HG03457 (cell line): ENCODE measurements at regions not wholly inside any gene's neighbourhood (a gene's known extent, or its start where the extent isn't known, plus 50 kb on each side); places are given as distances from the start of the nearest gene placed in this dataset.
"Not testable (repeated sequence)": the region's sequence is repeated elsewhere in the genome, so short reads cannot be mapped to it uniquely, and the experiment has no call there.

ENCODE experiments used
- ATAC-seq: cut with Tn5 transposase; IDR thresholded peaks from one replicate; pipeline ENCODE4 v1.9.1; 2021; ENCODE audit warnings: moderate number of reproducible peaks; ENCODE audit not compliant: unreplicated experiment

DNA sequence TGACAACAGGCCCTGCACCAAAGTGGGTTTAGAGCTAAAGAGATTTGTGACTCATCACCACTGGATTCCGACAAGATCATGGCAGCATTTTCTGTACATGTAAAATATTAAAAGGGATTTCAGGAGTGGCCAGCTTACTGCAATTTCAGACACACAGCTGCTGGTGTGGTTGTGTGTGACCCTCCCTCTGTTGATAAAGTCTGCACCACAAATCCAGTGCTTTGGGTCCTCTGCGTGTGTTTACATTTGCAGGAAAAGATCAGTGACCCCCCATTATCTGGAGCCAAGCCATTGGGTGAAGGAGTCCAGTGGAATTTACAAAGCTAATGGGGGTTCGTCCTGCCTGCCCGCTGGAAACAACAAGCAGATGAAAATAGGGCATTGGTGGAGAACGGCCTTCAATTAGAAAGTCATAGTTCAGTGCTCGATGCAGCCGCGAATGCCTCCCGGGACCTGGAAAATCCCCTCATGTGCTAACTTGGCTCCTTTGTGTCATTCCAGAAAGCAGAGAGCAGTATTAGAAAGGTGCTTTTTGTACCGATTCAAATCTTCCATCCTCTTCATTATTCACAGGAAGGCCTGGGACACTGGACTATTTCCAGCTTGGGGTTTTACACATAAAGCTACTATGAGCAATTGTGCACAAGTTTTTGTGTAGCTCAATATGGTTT is 188.5 kb upstream of the TMEM132C start:
- no peak for ATAC-seq

GRCh38 chr12:128079446-128079845 is 187.5 kb upstream of the TMEM132C start:
- no peak for ATAC-seq

DNA sequence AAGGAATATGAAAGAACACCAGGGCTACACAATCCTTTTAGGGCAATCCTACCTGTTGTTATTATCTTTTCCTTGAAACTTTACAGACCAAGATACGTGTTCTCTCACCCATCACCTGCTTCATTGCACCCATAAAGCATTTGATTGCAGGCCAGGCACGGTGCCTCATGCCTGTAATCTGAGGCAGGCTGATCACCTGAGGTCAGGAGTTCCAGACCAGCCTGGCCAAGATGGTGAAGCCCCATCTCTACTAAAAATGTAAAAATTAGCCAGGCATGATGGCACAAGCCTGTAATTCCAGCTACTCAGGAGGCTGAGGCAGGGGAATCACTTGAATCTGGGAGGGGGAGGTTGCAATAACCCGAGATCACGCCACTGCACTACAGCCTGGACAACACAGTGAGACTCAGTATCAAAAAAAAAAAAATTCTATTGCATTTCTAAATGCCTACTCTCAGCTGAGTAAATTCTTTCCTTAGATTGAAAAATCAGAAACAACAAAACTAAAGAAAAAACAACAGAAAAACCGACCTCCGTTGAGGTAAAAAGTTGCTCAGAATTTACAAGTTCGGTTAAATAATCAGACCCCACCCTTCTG is 183.7 kb upstream of the TMEM132C start:
- ATAC-seq: no peak

DNA sequence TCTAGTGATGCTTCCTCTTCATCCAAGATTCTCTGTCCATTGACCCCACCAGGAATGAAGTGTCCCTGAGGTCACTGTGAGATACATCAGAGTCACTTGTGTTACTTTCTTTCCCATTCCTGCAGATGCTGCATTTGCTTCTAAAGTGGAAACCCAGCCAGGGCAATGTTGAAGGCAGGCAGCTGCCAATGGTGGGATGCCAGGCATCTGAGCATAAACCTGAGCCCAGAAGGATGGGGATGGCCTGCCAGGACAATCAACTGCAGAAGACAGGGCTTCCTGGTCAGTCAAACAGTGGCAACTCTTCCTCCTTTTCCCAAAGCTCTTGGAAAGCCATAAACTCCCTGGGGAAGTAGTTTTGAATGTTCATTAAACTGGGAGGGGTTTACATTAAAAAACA is 178.0 kb upstream of the TMEM132C start:
- ATAC-seq: no peak

DNA sequence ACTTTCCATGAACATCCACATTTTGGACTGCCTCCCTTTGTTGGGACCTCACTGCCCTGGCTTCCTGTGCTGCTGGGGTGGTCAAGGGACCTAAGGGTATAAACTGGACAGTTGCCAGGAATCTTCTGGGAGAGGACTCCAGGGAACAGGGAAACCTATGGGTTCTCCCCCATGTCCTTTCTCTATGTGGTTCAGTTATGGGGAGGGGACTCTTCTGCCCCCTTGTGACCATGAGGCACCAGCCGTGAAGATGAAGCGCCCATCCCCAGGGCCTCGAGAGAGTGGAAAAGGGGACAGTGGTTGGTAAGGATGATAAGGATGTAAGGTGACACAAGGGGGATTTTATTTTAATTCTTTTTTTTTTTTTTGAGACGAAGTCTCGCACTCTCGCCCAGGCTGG is 177.0 kb upstream of the TMEM132C start:
- no peak for ATAC-seq

- no peak for ATAC-seq
Measured at GRCh38 chr12:128091101-128091720, 175.8 kb upstream of the TMEM132C start.

DNA sequence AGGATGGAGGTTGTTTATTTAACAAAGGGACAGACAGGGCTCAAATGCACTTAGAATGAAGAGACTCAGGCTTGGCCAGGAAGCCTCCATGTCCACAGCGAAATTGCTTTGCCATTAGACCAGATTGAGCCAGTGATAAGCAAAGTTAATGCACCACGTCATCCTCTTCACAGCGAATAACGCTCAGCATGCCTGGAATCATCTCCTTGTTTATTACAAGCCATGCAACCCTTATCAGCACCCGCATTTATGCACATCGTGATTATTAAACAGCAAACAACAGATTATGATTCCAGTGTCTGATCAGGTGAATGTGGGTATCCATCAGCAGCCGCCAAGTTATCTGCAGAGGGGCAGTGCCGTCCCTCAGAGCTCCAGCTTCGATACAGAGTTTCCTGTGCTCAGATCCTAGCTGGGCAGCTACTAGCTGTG is 175.0 kb upstream of the TMEM132C start:
- ATAC-seq: no peak

DNA sequence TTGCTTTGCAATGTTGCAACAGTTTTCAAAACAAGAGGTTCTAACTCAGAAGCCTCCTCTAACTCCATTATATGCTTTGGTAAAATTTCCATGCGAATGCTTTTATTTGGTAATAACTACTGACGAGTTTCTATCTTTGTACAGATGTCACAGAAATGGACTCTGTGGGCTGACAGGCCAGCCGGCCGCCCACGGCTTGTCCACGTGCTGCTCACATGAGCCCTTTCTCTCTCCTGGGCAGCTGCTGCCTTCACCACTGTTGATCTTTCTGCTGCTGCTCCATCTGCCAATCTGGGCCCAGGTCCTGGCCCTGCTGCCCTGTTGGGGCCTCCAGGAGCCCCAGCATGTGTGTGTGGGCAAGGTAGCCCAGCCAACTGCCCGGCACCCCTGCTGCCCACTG is 168.2 kb upstream of the TMEM132C start:
- ATAC-seq: no peak

DNA sequence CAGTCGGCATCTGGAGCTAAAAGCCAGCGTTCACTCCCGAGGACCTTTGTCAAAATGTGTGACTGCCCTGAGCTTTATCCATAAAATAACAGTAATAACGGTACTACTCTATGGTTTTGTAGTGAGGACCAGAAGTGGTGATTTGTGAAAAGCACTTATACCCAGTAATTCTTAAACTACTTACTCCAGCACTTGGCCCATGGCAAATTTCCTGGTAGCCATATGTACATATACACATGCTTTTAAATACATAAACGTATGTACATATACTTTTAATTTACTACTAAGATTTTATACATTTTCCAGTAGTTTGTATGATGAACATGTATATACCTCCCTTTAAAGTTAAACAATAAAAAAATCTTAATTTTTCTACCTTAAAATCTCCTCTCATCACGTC is 163.8 kb upstream of the TMEM132C start:
- no peak for ATAC-seq

GRCh38 chr12:128109236-128109635 is 157.7 kb upstream of the TMEM132C start:
- ATAC-seq: no peak

GRCh38 chr12:128109636-128110035 is 157.3 kb upstream of the TMEM132C start:
- ATAC-seq: no peak

DNA sequence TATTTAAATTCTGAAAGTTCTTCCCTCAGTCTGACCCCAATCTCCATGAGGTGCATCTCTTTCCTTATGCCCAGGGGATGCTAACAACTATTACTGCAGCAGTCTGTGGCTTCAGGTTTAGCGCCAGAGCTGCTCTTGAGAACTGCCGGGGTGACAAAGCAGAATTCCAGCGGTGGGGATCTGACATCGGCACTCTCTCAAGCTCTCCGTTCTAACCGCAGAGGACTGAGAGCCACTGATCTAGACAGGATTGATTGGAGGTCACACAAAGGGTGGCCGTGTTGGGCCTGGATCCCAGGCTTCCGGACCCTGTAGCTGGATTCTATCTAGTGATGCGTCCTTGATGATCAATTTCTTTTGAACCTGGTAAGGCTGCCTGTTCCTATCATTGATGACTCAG is 155.6 kb upstream of the TMEM132C start:
- ATAC-seq: no peak

DNA sequence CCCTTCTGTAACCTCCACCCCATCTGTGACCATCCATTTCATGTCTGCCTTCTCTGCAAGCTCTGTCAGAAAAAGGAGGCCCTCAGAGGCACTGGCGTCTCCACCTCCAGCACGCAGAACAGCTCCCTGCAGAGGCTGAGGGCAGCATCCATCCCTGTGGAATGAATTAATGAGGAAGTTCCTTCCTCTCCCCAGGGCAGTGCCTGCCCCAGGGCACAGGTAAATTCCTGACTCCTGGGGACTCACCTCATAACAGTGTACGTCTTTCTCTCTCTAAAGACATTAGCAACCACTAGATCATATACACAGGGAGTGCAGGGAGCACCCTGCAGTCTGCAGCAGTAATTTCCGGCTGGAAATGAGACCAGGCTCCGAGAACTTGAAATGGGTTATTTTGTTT is 155.0 kb upstream of the TMEM132C start:
- ATAC-seq: no peak

GRCh38 chr12:128113250-128113649 is 153.7 kb upstream of the TMEM132C start:
- ATAC-seq: not testable (repeated sequence)

GRCh38 chr12:128114485-128114884 is 152.5 kb upstream of the TMEM132C start:
- ATAC-seq: no peak

DNA sequence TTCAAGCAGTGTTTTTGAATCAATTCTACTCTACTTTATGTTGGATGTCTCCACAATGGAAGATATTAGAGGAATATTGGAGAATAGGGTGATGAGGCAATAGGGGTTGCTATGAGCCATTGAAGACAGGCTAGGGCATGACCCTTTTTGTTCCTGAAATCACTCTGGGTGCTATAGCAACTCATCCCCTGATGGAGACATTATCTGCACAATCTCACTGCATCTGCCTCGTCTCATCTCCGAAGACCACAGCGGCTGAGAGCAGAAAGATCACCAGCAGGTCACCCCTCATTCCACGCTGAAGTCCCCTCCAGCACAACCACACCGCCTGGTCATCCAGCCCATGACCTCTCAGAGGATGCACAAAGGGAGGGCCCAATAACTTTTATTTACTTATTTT is 150.4 kb upstream of the TMEM132C start:
- no peak for ATAC-seq

- ATAC-seq: no peak
Measured at GRCh38 chr12:128120035-128120434, 146.9 kb upstream of the TMEM132C start.

DNA sequence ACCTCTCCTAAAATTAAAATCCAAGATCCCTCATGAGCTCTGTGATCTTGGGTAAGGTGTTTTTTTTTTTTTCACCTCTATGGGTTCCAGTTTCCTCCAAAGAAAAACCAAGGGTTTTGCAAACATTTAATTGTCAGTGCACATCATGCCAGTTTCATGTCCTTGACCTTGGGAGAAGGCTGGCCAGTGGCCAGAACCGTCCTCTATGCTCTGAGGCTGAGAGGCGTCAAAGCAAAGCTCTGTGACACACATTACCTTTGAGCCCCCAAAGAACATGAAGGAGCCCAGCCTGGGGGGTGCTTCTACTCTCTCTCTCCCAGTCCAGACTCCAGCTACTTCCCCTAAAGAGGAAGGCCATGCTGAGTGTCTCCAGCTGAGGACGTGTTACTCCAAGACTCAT is 145.5 kb upstream of the TMEM132C start:
- no peak for ATAC-seq

DNA sequence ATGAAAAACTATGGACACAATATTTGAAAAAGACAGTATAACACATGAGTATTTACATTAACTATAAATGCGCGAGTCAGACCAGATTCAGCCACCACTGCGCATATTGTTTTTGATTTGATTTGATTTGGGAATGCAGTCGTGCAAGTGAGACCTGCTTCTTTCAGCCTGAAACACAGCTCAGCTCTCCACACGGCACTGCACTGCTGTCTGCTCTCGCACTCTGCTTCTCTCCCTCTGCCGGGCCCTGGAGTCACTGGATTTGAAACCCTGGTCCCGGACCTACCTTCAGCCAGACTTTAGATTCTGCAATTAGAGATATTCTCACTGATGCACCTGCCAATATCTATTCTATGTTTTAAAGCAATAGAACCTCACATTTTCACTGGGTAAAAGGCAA is 143.9 kb upstream of the TMEM132C start:
- ATAC-seq: no peak

GRCh38 chr12:128131955-128132354 is 135.0 kb upstream of the TMEM132C start:
- ATAC-seq: no peak

DNA sequence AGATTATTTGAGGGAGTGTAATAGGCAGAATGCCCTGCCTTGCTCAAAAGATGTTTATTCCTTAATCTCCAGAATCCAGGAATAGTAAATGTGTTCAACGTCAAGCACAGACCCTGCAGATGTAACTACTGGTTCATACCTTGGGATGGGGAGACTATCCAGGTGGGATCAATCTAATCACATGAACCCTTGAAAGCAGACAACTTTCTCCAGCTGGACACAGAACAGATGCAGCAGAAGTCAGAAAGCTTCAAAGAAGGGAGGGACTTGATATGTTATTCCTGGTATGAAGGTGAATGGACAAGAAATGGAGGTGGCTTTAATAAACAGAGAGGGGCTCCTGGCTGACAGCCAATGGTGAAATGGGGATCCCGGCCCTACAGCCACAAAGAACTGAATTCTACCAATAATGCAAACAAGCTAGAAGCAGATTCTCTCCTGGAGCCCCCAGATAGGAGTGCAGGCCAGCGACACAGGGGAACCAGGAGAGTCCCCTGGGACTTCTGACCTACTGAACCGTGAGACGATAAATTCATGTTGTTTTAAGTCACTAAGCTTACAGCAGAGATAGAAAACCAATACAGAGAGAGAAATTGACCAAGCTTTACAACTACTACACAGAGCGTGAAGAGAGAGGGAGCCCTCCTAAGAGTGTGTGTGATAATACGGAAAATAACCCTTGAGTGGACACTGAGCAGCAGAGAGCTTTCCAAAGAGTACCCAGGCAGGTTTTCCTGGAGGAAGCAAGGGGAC is 133.5 kb upstream of the TMEM132C start:
- no peak for ATAC-seq

GRCh38 chr12:128137140-128137539 is 129.8 kb upstream of the TMEM132C start:
- ATAC-seq: no peak
